HEK293 (cell line): ENCODE measurements at regions not wholly inside any gene's neighbourhood (a gene's known extent, or its start where the extent isn't known, plus 50 kb on each side); places are given as distances from the start of the nearest gene placed in this dataset.

Experiments used
- CTCF ChIA-PET: fragments of 350-600 bp; formaldehyde crosslinking; extraction: SDS; loops from one replicate; lab custom pipeline; 2021; ENCODE audit warnings: antibody characterized with exemption; lab: Yijun Ruan, JAX
- POLR2A ChIA-PET: fragments of 300-600 bp; formaldehyde crosslinking; extraction: SDS; loops from one replicate; lab custom pipeline; 2020; ENCODE audit warnings: antibody characterized with exemption, inconsistent platforms; lab: Yijun Ruan, JAX
- H3K27ac ChIP-seq: fragments of 200-500 bp; sonication (Bioruptor generic); 2 replicates; pipeline ENCODE4 v1.5.1; 2014; ENCODE audit warnings: low read depth, low read length, control low read depth, inconsistent platforms; ENCODE audit errors: extremely low read depth
- H3K36me3 ChIP-seq, 2 experiments: fragments of 200-500 bp in 1 of 2; sonication (Bioruptor generic) in 1 of 2; 1 replicate in 1 of 2; 2 replicates in 1 of 2; pipeline ENCODE4 v1.5.1; 2014 to 2017; ENCODE audit warnings: inconsistent platforms in 2 of 2, low read length in 2 of 2; ENCODE audit not compliant: control insufficient read depth in 2 of 2, insufficient read depth in 1 of 2
- H3K4me1 ChIP-seq: fragments of 200-500 bp; sonication (Bioruptor generic); 2 replicates; pipeline ENCODE4 v1.5.1; 2014; ENCODE audit warnings: mild to moderate bottlenecking, low read length, inconsistent platforms; ENCODE audit not compliant: control insufficient read depth, insufficient read depth
- H3K4me3 ChIP-seq: 2 replicates; pipeline ENCODE4 v1.5.1; 2011; ENCODE audit warnings: low read depth, mild to moderate bottlenecking, control low read depth, low read length, moderate library complexity
- H3K9me3 ChIP-seq: fragments of 200-500 bp; sonication (Bioruptor generic); 2 replicates; pipeline ENCODE4 v1.5.1; 2014; ENCODE audit warnings: low read depth, low read length, inconsistent platforms; ENCODE audit not compliant: control insufficient read depth, insufficient read depth
- EGR2 ChIP-seq: fragments of 450-650 bp; formaldehyde crosslinking; IDR thresholded peaks from 2 replicates; pipeline ENCODE4 v1.5.1; 2016; ENCODE audit warnings: low read depth, missing biosample characterization, missing genetic modification characterization
- KLF16 ChIP-seq: fragments of 450-650 bp; formaldehyde crosslinking; IDR thresholded peaks from 2 replicates; pipeline ENCODE4 v1.5.1; 2017; ENCODE audit warnings: missing biosample characterization, missing genetic modification characterization
- KLF7 ChIP-seq: fragments of 450-650 bp; formaldehyde crosslinking; IDR thresholded peaks from 2 replicates; pipeline ENCODE4 v1.5.1; 2016; ENCODE audit warnings: missing biosample characterization, missing genetic modification characterization, borderline replicate concordance
- RBAK ChIP-seq: fragments of 450-650 bp; formaldehyde crosslinking; IDR thresholded peaks from 2 replicates; pipeline ENCODE4 v1.5.1; 2016; ENCODE audit warnings: missing biosample characterization, missing genetic modification characterization
- SALL2 ChIP-seq: fragments of 450-650 bp; formaldehyde crosslinking; IDR thresholded peaks from 2 replicates; pipeline ENCODE4 v1.5.0; 2017; ENCODE audit warnings: missing biosample characterization, mild to moderate bottlenecking, missing genetic modification characterization, borderline replicate concordance
- YY1 ChIP-seq: fragments of 450-650 bp; formaldehyde crosslinking; IDR thresholded peaks from 2 replicates; pipeline ENCODE4 v1.5.1; 2018; ENCODE audit warnings: missing biosample characterization, missing genetic modification characterization
- ZFHX2 ChIP-seq: fragments of 450-650 bp; formaldehyde crosslinking; conservative IDR thresholded peaks from 2 replicates; pipeline ENCODE4 v1.5.1; 2016; ENCODE audit warnings: missing biosample characterization, missing genetic modification characterization
- ZNF132 ChIP-seq: fragments of 450-650 bp; formaldehyde crosslinking; IDR thresholded peaks from 2 replicates; pipeline ENCODE4 v1.5.1; 2017; ENCODE audit warnings: missing biosample characterization, missing genetic modification characterization, borderline replicate concordance
- ZNF146 ChIP-seq: fragments of 450-650 bp; formaldehyde crosslinking; IDR thresholded peaks from 2 replicates; pipeline ENCODE4 v1.5.1; 2016; ENCODE audit warnings: missing biosample characterization, missing genetic modification characterization
- ZNF211 ChIP-seq: fragments of 450-650 bp; formaldehyde crosslinking; IDR thresholded peaks from 2 replicates; pipeline ENCODE4 v1.5.1; 2016; ENCODE audit warnings: low read depth, missing biosample characterization, missing genetic modification characterization
- ZNF404 ChIP-seq: fragments of 450-650 bp; formaldehyde crosslinking; IDR thresholded peaks from 2 replicates; pipeline ENCODE4 v1.5.1; 2017; ENCODE audit warnings: missing biosample characterization, missing genetic modification characterization
- ZNF510 ChIP-seq: fragments of 450-650 bp; formaldehyde crosslinking; IDR thresholded peaks from 2 replicates; pipeline ENCODE4 v1.5.1; 2018; ENCODE audit warnings: mild to moderate bottlenecking, missing genetic modification characterization, missing biosample characterization; ENCODE audit not compliant: insufficient replicate concordance
- ZNF585B ChIP-seq: fragments of 450-650 bp; formaldehyde crosslinking; IDR thresholded peaks from 2 replicates; pipeline ENCODE4 v1.5.1; 2016; ENCODE audit warnings: missing biosample characterization, missing genetic modification characterization
- ZNF621 ChIP-seq: fragments of 450-650 bp; formaldehyde crosslinking; IDR thresholded peaks from 2 replicates; pipeline ENCODE4 v1.5.1; 2017; ENCODE audit warnings: missing biosample characterization, missing genetic modification characterization
- ZNF623 ChIP-seq: fragments of 450-650 bp; formaldehyde crosslinking; IDR thresholded peaks from 2 replicates; pipeline ENCODE4 v1.5.1; 2016; ENCODE audit warnings: missing biosample characterization, missing genetic modification characterization
- ZNF624 ChIP-seq: fragments of 450-650 bp; formaldehyde crosslinking; IDR thresholded peaks from 2 replicates; pipeline ENCODE4 v1.5.1; 2017; ENCODE audit warnings: missing biosample characterization, missing genetic modification characterization
- ZNF658 ChIP-seq: fragments of 450-650 bp; formaldehyde crosslinking; IDR thresholded peaks from 2 replicates; pipeline ENCODE4; 2016; ENCODE audit warnings: missing biosample characterization, missing genetic modification characterization
- ZNF701 ChIP-seq: fragments of 450-650 bp; formaldehyde crosslinking; IDR thresholded peaks from 2 replicates; pipeline ENCODE4 v1.5.1; 2016; ENCODE audit warnings: missing biosample characterization, missing genetic modification characterization
- ZNF747 ChIP-seq: fragments of 450-650 bp; formaldehyde crosslinking; IDR thresholded peaks from 2 replicates; pipeline ENCODE4 v1.5.1; 2016; ENCODE audit warnings: missing biosample characterization, missing genetic modification characterization
- ZNF768 ChIP-seq: fragments of 450-650 bp; formaldehyde crosslinking; IDR thresholded peaks from 2 replicates; pipeline ENCODE4 v1.5.1; 2018; ENCODE audit warnings: missing biosample characterization, mild to moderate bottlenecking, missing genetic modification characterization
- ZNF785 ChIP-seq: fragments of 450-650 bp; formaldehyde crosslinking; IDR thresholded peaks from 2 replicates; pipeline ENCODE4 v1.5.1; 2016; ENCODE audit warnings: missing biosample characterization, missing genetic modification characterization
- TF ChIP-seq, protein P1 (sequence below): fragments of 450-650 bp; formaldehyde crosslinking; IDR thresholded peaks from 2 replicates; pipeline ENCODE4 v1.5.1; 2016; ENCODE audit warnings: missing biosample characterization, missing genetic modification characterization
- TF ChIP-seq, protein P2 (sequence below): fragments of 450-650 bp; formaldehyde crosslinking; IDR thresholded peaks from 2 replicates; pipeline ENCODE4 v1.5.1; 2016; ENCODE audit warnings: missing biosample characterization, missing genetic modification characterization
- TF ChIP-seq, protein P3 (sequence below): fragments of 450-650 bp; formaldehyde crosslinking; IDR thresholded peaks from 2 replicates; pipeline ENCODE4 v1.5.1; 2017; ENCODE audit warnings: missing biosample characterization, mild to moderate bottlenecking, missing genetic modification characterization, moderate library complexity
- TF ChIP-seq, protein P4 (sequence below): fragments of 450-650 bp; formaldehyde crosslinking; IDR thresholded peaks from 2 replicates; pipeline ENCODE4 v1.5.1; 2017; ENCODE audit warnings: missing biosample characterization, missing genetic modification characterization
- TF ChIP-seq, protein P5 (sequence below): fragments of 450-650 bp; formaldehyde crosslinking; IDR thresholded peaks from 2 replicates; pipeline ENCODE4 v1.5.0; 2017; ENCODE audit warnings: missing biosample characterization, missing genetic modification characterization, borderline replicate concordance
- TF ChIP-seq, protein P6 (sequence below): fragments of 450-650 bp; formaldehyde crosslinking; IDR thresholded peaks from 2 replicates; pipeline ENCODE4 v1.5.1; 2016; ENCODE audit warnings: missing biosample characterization, missing genetic modification characterization

DNA sequence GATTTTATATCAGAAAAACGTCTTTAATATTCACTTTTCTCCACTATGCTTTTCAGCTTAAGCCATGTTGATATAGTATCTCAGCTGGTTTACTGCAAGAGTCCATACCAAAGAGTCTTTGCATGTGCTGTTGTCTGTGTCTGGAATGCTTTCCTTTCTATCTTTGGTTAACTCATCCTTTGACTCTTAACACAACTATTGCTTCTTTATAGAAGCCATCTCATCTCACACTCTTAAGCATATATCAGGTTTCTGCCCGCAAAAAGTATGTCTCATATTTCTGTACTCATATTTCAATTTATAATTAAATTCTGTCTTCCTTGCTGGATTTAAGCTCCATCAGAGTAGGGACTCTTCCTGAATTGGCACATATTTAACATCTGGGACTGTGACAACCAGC is 220.9 kb upstream of the KCNK2 start:
- Histone ChIP-seq H3K9me3 (no peaks in the 10 kb centered on the region), H3K36me3 (no peaks in the 10 kb centered on the region), H3K27ac (no peak overlapping the region), H3K4me3 (no peak overlapping the region), H3K4me1 (no peaks in the 10 kb centered on the region)
- ChIA-PET POLR2A (no interaction called here), CTCF (no interaction called here)
- TF ChIP-seq, protein P1, sequence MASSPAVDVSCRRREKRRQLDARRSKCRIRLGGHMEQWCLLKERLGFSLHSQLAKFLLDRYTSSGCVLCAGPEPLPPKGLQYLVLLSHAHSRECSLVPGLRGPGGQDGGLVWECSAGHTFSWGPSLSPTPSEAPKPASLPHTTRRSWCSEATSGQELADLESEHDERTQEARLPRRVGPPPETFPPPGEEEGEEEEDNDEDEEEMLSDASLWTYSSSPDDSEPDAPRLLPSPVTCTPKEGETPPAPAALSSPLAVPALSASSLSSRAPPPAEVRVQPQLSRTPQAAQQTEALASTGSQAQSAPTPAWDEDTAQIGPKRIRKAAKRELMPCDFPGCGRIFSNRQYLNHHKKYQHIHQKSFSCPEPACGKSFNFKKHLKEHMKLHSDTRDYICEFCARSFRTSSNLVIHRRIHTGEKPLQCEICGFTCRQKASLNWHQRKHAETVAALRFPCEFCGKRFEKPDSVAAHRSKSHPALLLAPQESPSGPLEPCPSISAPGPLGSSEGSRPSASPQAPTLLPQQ (tag by site-specific recombination): no peak
- TF ChIP-seq ZNF621 (tag by site-specific recombination) (no peak), ZNF768 (tag by site-specific recombination) (no peak), ZNF785 (tag by site-specific recombination) (no peak), ZNF624 (tag by site-specific recombination) (no peak), ZNF404 (tag by site-specific recombination) (no peak), ZNF623 (tag by site-specific recombination) (no peak), YY1 (no peak), KLF7 (tag by site-specific recombination) (no peak), ZFHX2 (tag by site-specific recombination) (no peak), ZNF510 (tag by site-specific recombination) (no peak), ZNF146 (tag by site-specific recombination) (no peak), KLF16 (tag by site-specific recombination) (no peak), ZNF132 (tag by site-specific recombination) (no peak)
- TF ChIP-seq, protein P2, sequence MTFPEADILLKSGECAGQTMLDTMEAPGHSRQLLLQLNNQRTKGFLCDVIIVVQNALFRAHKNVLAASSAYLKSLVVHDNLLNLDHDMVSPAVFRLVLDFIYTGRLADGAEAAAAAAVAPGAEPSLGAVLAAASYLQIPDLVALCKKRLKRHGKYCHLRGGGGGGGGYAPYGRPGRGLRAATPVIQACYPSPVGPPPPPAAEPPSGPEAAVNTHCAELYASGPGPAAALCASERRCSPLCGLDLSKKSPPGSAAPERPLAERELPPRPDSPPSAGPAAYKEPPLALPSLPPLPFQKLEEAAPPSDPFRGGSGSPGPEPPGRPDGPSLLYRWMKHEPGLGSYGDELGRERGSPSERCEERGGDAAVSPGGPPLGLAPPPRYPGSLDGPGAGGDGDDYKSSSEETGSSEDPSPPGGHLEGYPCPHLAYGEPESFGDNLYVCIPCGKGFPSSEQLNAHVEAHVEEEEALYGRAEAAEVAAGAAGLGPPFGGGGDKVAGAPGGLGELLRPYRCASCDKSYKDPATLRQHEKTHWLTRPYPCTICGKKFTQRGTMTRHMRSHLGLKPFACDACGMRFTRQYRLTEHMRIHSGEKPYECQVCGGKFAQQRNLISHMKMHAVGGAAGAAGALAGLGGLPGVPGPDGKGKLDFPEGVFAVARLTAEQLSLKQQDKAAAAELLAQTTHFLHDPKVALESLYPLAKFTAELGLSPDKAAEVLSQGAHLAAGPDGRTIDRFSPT (tag by site-specific recombination): no peak
- TF ChIP-seq, protein P3, sequence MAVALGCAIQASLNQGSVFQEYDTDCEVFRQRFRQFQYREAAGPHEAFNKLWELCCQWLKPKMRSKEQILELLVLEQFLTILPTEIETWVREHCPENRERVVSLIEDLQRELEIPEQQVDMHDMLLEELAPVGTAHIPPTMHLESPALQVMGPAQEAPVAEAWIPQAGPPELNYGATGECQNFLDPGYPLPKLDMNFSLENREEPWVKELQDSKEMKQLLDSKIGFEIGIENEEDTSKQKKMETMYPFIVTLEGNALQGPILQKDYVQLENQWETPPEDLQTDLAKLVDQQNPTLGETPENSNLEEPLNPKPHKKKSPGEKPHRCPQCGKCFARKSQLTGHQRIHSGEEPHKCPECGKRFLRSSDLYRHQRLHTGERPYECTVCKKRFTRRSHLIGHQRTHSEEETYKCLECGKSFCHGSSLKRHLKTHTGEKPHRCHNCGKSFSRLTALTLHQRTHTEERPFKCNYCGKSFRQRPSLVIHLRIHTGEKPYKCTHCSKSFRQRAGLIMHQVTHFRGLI (tag by site-specific recombination): no peak

DNA sequence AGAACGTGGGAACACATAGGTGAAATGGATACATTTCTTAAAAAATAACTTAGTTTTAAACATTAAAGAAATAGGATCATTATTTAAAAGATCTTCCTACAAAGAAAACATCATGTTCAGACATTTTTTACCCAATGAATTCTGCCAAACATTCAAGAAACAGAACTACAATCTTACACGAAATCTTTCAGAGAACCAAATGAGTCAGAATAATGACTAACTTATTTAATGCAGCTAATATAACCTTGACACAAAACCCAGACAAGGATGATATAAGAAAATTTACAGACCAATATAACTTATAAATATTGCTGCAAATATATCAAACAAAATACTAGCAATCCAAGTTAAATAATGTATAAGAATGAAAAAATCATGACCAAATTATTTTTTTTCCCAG is 220.1 kb upstream of the KCNK2 start:
- Histone ChIP-seq H3K9me3 (no peaks in the 10 kb centered on the region), H3K4me1 (no peaks in the 10 kb centered on the region), H3K4me3 (no peak overlapping the region), H3K36me3 (no peaks in the 10 kb centered on the region), H3K27ac (no peak overlapping the region)
- ChIA-PET CTCF (no interaction called here), POLR2A (no interaction called here)
- TF ChIP-seq, protein P4, sequence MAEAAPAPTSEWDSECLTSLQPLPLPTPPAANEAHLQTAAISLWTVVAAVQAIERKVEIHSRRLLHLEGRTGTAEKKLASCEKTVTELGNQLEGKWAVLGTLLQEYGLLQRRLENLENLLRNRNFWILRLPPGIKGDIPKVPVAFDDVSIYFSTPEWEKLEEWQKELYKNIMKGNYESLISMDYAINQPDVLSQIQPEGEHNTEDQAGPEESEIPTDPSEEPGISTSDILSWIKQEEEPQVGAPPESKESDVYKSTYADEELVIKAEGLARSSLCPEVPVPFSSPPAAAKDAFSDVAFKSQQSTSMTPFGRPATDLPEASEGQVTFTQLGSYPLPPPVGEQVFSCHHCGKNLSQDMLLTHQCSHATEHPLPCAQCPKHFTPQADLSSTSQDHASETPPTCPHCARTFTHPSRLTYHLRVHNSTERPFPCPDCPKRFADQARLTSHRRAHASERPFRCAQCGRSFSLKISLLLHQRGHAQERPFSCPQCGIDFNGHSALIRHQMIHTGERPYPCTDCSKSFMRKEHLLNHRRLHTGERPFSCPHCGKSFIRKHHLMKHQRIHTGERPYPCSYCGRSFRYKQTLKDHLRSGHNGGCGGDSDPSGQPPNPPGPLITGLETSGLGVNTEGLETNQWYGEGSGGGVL (tag by site-specific recombination): no peak
- no peak for TF ChIP-seq ZNF585B (tag by site-specific recombination)
- TF ChIP-seq SALL2 (tag by site-specific recombination): no peak
- TF ChIP-seq EGR2 (tag by site-specific recombination): no peak
- no peak for TF ChIP-seq ZNF747 (tag by site-specific recombination)
- TF ChIP-seq, protein P5, sequence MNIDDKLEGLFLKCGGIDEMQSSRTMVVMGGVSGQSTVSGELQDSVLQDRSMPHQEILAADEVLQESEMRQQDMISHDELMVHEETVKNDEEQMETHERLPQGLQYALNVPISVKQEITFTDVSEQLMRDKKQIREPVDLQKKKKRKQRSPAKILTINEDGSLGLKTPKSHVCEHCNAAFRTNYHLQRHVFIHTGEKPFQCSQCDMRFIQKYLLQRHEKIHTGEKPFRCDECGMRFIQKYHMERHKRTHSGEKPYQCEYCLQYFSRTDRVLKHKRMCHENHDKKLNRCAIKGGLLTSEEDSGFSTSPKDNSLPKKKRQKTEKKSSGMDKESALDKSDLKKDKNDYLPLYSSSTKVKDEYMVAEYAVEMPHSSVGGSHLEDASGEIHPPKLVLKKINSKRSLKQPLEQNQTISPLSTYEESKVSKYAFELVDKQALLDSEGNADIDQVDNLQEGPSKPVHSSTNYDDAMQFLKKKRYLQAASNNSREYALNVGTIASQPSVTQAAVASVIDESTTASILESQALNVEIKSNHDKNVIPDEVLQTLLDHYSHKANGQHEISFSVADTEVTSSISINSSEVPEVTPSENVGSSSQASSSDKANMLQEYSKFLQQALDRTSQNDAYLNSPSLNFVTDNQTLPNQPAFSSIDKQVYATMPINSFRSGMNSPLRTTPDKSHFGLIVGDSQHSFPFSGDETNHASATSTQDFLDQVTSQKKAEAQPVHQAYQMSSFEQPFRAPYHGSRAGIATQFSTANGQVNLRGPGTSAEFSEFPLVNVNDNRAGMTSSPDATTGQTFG (tag by site-specific recombination): no peak
- TF ChIP-seq ZNF623 (tag by site-specific recombination): no peak
- TF ChIP-seq, protein P6, sequence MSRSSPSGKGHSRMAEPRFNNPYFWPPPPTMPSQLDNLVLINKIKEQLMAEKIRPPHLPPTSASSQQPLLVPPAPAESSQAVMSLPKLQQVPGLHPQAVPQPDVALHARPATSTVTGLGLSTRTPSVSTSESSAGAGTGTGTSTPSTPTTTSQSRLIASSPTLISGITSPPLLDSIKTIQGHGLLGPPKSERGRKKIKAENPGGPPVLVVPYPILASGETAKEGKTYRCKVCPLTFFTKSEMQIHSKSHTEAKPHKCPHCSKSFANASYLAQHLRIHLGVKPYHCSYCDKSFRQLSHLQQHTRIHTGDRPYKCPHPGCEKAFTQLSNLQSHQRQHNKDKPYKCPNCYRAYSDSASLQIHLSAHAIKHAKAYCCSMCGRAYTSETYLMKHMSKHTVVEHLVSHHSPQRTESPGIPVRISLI (tag by site-specific recombination): no peak
- no peak for TF ChIP-seq ZNF658 (tag by site-specific recombination)
- no peak for TF ChIP-seq ZNF211 (tag by site-specific recombination)
- TF ChIP-seq ZNF701 (tag by site-specific recombination): no peak
- TF ChIP-seq RBAK (tag by site-specific recombination): no peak
